Testis (tissue), 2 donors: ENCODE measurements at regions not wholly inside any gene's neighbourhood (a gene's known extent, or its start where the extent isn't known, plus 50 kb on each side); places are given as distances from the start of the nearest gene placed in this dataset.
A peak's percentile ranks its signal among the peaks of the same experiment; 100 is the strongest.

ENCODE experiments used
- DNase-seq: peaks from one replicate; pipeline ENCODE4 v3.0.0-alpha.2; 2019
- H3K27ac ChIP-seq, 2 donors: fragments of 200-600 bp; sonication (generic); one replicate each; pipeline ENCODE4 v1.5.1; 2019
- H3K27me3 ChIP-seq: fragments of 200-600 bp; sonication (generic); one replicate; pipeline ENCODE4 v1.5.1; 2019
- H3K36me3 ChIP-seq: fragments of 200-600 bp; sonication (generic); one replicate; pipeline ENCODE4 v1.5.1; 2017; ENCODE audit warnings: low read depth; ENCODE audit errors: missing control alignments
- H3K4me1 ChIP-seq: fragments of 200-600 bp; sonication (generic); one replicate; pipeline ENCODE4 v1.5.1; 2019
- H3K4me3 ChIP-seq, 2 donors: fragments of 200-600 bp; sonication (generic); one replicate each; pipeline ENCODE4 v1.5.1; 2017 to 2019
- H3K9me3 ChIP-seq: fragments of 200-600 bp; sonication (generic); one replicate; pipeline ENCODE4 v1.5.1; 2017
- CTCF ChIP-seq, 3 experiments: fragments of 450-650 bp in 2 of 3; fragments of 200-600 bp in 1 of 3; sonication (generic) in 1 of 3; IDR thresholded peaks; one replicate each; pipeline ENCODE4 v1.5.1; 2016 to 2019; ENCODE audit warnings: antibody characterized with exemption in 3 of 3, mild to moderate bottlenecking in 2 of 3, moderate library complexity in 1 of 3
- POLR2A ChIP-seq: fragments of 450-650 bp; IDR thresholded peaks from one replicate; pipeline ENCODE4 v1.6.1; 2017; ENCODE audit warnings: antibody characterized with exemption, mild to moderate bottlenecking, moderate library complexity
- WGBS, 2 donors: methylation state at CpG; one replicate each; pipeline ENCODE4 v1.1.5; 2018; 5-methylcytosine and 5-hydroxymethylcytosine counted together
- intact Hi-C: fragments of 100-400 bp; cut with DNase I; formaldehyde crosslinking; loops from one replicate; pipeline ENCODE4 v1.15.1; 2023; ENCODE audit warnings: low total_unique reads

- H3K36me3 ChIP-seq, result no peaks in the 10 kb centered on the region
- no peak for DNase-seq
- H3K9me3 ChIP-seq, result no peaks in the 10 kb centered on the region
- intact Hi-C loops, result no loop called here
- 69 to 76% methylated on average over 1 of the region's 1 CpG for WGBS, 2 donors
- no peaks in the 10 kb centered on the region for H3K27me3 ChIP-seq
- no peak overlapping the region for H3K4me3 ChIP-seq
- H3K27ac ChIP-seq, result no peak overlapping the region
- TF ChIP-seq POLR2A, result no peak
- H3K4me1 ChIP-seq, result no peaks in the 10 kb centered on the region
Measured at GRCh38 chr10:85067955-85068354, 739.6 kb downstream of the CCSER2 start.

- 90 to 93% methylated on average over 2 of the region's 2 CpGs for WGBS, 2 donors
Measured at GRCh38 chr10:85080934-85081333, 752.5 kb downstream of the CCSER2 start.

GRCh38 chr10:85098835-85099521 lies 770.6 kb downstream of the CCSER2 start:
- no peak overlapping the region for H3K4me3 ChIP-seq
- H3K9me3 ChIP-seq, result no peaks in the 10 kb centered on the region
- 92 to 94% methylated on average over 3 of the region's 3 CpGs for WGBS, 2 donors
- no peak for DNase-seq
- TF ChIP-seq CTCF (IDR thresholded peaks at IDR 0.05), result no peak
- no peak for TF ChIP-seq POLR2A
- no peaks in the 10 kb centered on the region for H3K4me1 ChIP-seq
- intact Hi-C loops, result no loop called here
- no peaks in the 10 kb centered on the region for H3K36me3 ChIP-seq
- no peaks in the 10 kb centered on the region for H3K27me3 ChIP-seq
- H3K27ac ChIP-seq, result no peak overlapping the region

More at GRCh38 chr10:85080934-85081333, 752.5 kb downstream of the CCSER2 start:
- Histone ChIP-seq H3K4me1 (no peaks in the 10 kb centered on the region), H3K9me3 (no peaks in the 10 kb centered on the region), H3K27me3 (no peaks in the 10 kb centered on the region), H3K4me3 (no peak overlapping the region), H3K27ac (no peak overlapping the region), H3K36me3 (no peaks in the 10 kb centered on the region)
- TF ChIP-seq CTCF (IDR thresholded peaks at IDR 0.05) (no peak), POLR2A (no peak)
- DNase-seq, result no peak
- intact Hi-C loops, result no loop called here

- no peaks in the 10 kb centered on the region for H3K4me1 ChIP-seq
- no peaks in the 10 kb centered on the region for H3K9me3 ChIP-seq
- no peak overlapping the region for H3K27ac ChIP-seq
Measured at GRCh38 chr10:85100495-85100894, 772.1 kb downstream of the CCSER2 start.

GRCh38 chr10:85105614-85106255 lies 777.3 kb downstream of the CCSER2 start:
- Histone ChIP-seq H3K9me3 (no peaks in the 10 kb centered on the region), H3K4me1 (peaks cover 5% of the 10 kb centered on the region), H3K27me3 (no peaks in the 10 kb centered on the region), H3K27ac (no peak overlapping the region), H3K36me3 (no peaks in the 10 kb centered on the region), H3K4me3 (no peak overlapping the region)
- no peak for TF ChIP-seq POLR2A
- TF ChIP-seq CTCF (IDR thresholded peaks at IDR 0.05), result no peak
- 75 to 78% methylated on average over 4 of the region's 4 CpGs for WGBS, 2 donors
- peak; percentile 58 for DNase-seq
- intact Hi-C loops, result no loop called here

More at GRCh38 chr10:85100495-85100894, 772.1 kb downstream of the CCSER2 start:
- TF ChIP-seq POLR2A (no peak), CTCF (IDR thresholded peaks at IDR 0.05) (no peak)
- intact Hi-C loops, result no loop called here
- DNase-seq, result no peak
- Histone ChIP-seq H3K27me3 (no peaks in the 10 kb centered on the region), H3K4me3 (no peak overlapping the region), H3K36me3 (no peaks in the 10 kb centered on the region)
